ENCODE measurements at regions not wholly inside any gene's neighbourhood (a gene's known extent, or its start where the extent isn't known, plus 50 kb on each side); places are given as distances from the start of the nearest gene placed in this dataset.
"Not testable (repeated sequence)": the region's sequence is repeated elsewhere in the genome, so short reads cannot be mapped to it uniquely, and the experiment has no call there.

GRCh38 chr21:21997390-21998333 lies 999.5 kb downstream of the NCAM2 start:
- no peak for DNase-seq

- DNase-seq, result no peak
These were observed 1021.6 kb downstream of the NCAM2 start for GRCh38 chr21:22019766-22020165.

DNA sequence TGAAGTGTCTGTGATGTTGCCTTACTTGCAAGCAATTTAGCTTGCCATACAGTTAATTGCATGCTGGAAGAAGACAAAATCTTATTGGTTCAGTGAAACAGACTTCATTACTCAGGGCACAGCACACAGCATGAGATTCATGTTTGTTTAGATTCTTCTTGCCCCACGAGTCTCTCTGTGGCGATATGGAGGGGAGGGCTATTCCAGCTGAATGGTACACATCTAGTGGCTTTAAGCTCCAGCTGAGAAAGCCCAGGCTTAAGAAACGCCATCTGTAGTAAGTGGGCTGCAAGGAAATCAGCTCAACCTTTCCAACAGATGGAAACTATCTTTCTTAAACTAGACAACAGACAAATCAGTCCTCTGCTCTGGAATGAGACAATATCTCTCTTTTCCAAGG lies 1022.0 kb downstream of the NCAM2 start:
- DNase-seq, result no peak

DNA sequence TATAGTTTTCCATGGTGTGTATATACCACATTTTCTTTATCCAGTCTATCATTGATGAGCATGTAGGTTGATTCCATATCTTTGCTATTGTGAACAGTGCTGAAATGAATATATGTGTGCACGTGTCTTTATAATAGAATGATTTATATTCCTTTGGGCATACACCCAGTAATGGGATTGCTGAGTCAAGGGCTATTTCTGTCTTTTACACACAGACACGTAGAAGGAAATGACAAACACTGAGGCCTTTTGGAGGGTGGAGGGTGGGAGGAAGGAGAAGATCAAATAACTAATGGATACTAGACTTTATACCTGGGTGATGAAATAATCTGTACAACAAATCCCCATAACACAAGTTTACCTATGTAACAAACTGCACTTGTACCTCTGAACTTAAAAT lies 1025.7 kb downstream of the NCAM2 start:
- not testable (repeated sequence) for DNase-seq

DNA sequence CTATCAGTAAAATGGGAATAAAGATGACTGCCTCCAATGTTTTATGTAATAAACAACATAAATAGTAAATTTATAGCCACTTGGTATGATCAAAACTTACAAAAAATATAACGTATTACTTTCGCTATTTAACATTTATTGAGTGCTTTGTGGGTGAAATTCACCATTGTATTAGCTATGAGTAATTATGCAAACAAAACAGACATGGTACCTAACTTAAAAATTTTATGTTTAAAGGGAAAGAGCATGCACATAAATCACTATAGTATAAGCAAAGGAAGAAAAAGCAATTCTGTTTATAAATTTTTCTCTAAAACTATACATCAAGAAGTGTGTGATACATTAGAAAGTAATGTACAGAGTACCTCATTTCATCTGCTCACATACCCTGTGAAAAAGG lies 1046.2 kb downstream of the NCAM2 start:
- DNase-seq, result no peak

GRCh38 chr21:22046576-22046975 lies 1048.4 kb downstream of the NCAM2 start:
- DNase-seq, result no peak

DNA sequence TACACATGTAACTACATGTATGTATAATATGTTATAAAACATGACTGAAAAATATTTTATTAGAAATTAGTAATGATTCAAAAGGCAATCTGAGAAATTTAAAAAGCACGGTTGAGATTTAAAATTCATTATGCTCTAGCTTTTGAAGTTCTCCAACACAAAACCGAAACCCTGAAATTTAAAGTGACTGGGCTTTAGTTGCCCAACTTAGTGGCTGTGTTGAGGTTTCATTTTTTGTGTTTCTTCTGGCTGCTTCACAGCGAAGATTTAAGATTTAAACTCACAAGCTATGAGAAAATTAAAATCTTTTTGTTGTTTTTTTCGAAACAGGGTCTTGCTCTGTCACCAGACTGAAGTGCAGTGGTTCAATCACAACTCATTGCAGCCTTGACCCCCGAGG lies 1058.7 kb downstream of the NCAM2 start:
- no peak for DNase-seq

DNA sequence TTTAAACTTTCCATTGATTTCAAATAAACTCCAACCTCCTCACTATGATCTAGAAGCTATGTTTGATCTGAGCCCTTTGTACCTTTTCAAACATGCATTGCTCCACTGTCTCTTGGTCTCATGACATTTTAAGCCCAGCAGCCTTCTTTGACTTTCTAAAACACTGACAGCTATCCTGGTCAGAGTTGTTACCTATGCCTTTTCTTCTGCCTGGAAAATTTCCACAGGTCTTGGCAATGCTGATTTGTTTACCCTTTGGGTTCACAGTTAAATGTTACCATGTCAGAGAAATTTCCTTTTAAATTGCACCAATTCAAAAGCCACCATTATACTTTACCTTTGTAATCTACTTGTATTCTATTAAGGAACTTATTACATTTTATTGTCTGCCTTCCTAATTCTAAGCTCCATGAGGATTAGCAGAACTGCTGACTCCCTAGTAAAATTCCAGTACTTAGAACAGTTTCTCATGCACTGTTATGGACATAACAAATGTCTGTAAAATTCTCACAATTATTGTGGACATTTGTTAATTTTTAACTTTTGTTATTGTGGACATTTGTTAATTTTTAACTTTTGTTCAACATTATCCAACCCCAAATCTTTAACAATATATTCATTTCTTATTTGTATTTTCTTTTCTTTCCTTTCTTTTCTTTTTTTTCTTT lies 1064.4 kb downstream of the NCAM2 start:
- DNase-seq, result no peak

GRCh38 chr21:22063140-22063539 lies 1064.9 kb downstream of the NCAM2 start:
- no peak for DNase-seq

GRCh38 chr21:22076471-22076870 lies 1078.3 kb downstream of the NCAM2 start:
- DNase-seq, result no peak

GRCh38 chr21:22083899-22084298 lies 1085.7 kb downstream of the NCAM2 start:
- no peak for DNase-seq

GRCh38 chr21:22096314-22096713 lies 1098.1 kb downstream of the NCAM2 start:
- no peak for DNase-seq

DNA sequence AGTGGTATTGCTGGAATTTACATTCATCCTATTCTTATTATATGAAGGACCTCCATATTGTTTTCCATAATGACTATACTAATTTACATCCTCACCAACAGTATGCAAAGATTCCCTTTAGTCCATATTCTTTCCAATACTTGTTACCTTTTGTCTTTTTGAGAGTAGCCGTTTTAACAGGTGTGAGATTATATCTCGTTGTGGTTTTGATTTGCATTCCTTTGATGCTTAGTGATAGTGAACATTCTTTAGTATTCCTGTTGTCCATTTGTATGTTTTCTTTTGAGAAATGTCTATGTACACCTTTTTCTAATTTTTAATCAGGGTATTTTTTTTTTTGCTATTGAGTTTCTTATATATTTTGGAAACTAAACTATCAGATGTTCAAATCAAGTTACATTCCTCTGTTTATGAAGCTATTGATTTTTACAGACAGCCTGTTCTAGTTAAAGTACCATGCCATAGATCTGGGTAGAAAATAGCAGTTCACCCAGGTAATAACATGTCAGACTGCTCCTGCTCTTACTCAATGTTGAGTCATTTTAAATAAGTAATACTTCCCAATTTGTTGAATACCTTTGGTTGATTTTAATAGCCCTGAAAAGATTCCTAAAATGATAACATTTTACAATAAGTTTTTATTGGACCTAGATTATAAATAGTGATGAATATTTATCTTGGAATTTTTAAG lies 1108.7 kb downstream of the NCAM2 start:
- DNase-seq, result no peak

DNA sequence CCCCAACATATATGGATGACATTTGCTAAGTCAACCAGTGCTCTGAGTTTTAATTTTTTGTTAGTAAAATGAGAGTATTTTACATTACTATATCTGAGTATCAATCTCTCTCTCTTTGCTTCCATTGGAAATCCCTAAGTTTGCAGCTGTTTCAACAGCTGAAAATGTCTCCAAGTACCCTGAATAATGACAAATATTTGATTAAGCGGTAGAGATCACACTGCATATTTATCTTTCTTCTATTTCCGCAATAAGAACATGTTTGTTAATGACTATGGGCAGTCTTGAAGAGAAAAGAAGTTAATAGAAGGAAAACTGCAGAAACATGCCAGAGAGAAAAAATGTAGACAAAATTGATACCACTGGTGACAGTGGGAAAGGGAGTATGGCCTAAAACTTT lies 1117.5 kb downstream of the NCAM2 start:
- DNase-seq, result no peak

GRCh38 chr21:22120616-22121266 lies 1122.5 kb downstream of the NCAM2 start:
- DNase-seq, result no peak

- DNase-seq, result no peak
These were observed 1127.4 kb downstream of the NCAM2 start for GRCh38 chr21:22125581-22125980.

DNA sequence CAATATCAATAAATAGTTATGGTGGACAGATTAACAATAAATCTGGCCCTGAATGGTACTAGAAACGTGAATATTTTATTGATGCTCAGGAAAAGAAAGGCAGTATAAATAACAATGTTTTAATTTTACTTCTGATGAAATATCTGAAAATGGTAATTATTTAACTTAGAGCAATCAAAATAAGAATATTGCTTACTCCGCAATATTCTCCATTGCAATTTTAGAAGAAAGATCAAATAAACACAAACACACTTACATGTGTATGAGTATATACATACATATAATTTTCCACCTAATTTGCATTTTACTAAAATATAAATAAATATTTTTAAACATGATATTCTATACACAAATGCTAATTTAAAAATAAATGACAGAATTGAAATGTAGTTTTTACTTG lies 1130.5 kb downstream of the NCAM2 start:
- DNase-seq, result no peak

DNA sequence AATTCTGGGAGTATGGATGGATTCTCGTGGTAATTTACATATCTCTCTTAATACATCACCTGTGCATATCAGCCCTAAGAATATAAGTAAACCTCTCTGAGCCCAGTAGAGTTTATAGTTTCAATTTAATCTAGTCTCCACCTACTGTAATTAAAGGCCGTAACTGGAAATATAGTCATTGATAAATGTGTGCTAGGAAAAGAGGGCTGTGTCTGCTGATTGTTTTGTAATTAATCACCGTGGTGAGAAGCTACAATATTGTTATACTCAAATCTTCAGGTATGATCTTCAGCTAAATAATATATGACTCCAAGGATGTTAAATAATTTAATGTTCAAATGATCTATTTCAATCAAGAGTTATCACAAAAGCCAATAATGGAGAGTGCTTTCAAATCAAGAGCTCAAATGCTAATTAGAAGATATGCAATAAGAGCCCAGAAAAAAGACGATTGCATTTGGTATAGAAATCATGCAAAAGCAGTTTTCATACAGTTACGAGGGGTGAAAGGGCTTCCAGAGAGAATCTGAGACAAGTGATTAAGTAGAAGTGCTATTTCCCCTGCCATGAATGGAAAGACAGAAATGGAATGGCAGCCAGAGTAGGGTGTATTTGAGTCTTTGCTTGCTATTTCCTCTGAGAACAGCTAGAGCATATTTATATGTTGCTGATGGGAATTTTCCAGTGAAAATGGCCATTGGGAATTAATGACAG lies 1134.3 kb downstream of the NCAM2 start:
- DNase-seq, result no peak

- DNase-seq, result no peak
These were observed 1138.5 kb downstream of the NCAM2 start for GRCh38 chr21:22136740-22137139.

GRCh38 chr21:22138297-22139016 lies 1140.2 kb downstream of the NCAM2 start:
- no peak for DNase-seq

DNA sequence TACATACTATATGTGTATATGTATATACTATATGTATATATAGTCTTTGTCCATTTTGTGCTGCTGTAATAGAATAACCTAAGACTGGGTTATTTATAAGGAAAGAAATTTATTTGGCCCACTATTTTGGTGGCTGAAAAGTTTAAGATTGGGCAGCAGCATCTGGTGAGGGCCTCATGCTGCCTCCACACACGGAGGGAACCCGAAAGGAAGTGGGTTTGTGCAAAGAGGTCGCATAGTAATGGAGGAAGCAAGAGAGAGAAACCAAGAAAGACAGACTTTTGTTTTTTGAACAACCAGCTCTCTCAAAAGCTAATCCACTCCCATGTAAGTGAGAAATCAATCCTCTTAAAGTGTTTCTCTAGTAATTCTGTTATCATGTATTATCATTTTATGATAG lies 1147.3 kb downstream of the NCAM2 start:
- DNase-seq, result no peak
